Nephron (organoid): ENCODE measurements at regions not wholly inside any gene's neighbourhood (a gene's known extent, or its start where the extent isn't known, plus 50 kb on each side); places are given as distances from the start of the nearest gene placed in this dataset.

Source experiments
- H3K27ac Mint-ChIP-seq, 3 experiments: 2 replicates each; pipeline ENCODE4 v1.8.0; 2020; ENCODE audit warnings: mixed read lengths in 3 of 3, mild to moderate bottlenecking in 2 of 3, moderate library complexity in 1 of 3
- H3K27me3 Mint-ChIP-seq: 2 replicates; pipeline ENCODE4 v1.8.0; 2021; ENCODE audit warnings: low read depth, mild to moderate bottlenecking, moderate library complexity, mixed read lengths
- H3K36me3 Mint-ChIP-seq: 2 replicates; pipeline ENCODE4 v1.8.0; 2020; ENCODE audit warnings: low read depth, mixed read lengths
- H3K4me1 Mint-ChIP-seq: 2 replicates; pipeline ENCODE4 v1.8.0; 2020; ENCODE audit warnings: mixed read lengths
- H3K4me3 Mint-ChIP-seq, 3 experiments: 2 replicates each; pipeline ENCODE4 v1.8.0; 2020; ENCODE audit warnings: mild to moderate bottlenecking in 3 of 3, mixed read lengths in 3 of 3, moderate library complexity in 2 of 3
- H3K9me3 Mint-ChIP-seq: 2 replicates; pipeline ENCODE4 v1.8.0; 2020; ENCODE audit warnings: mixed read lengths
- CTCF ChIP-seq, 3 experiments: fragments of 200-600 bp; sonication (generic); IDR thresholded peaks; one replicate each; pipeline ENCODE4 v1.5.0; 2021; ENCODE audit warnings: antibody characterized with exemption in 3 of 3; ENCODE audit not compliant: unreplicated experiment in 3 of 3

GRCh38 chr14:55908106-55908505, 210.1 kb upstream of the PELI2 start:
- no peaks in the 10 kb centered on the region for H3K36me3 Mint-ChIP-seq
- H3K4me3 Mint-ChIP-seq: no peak overlapping the region
- TF ChIP-seq CTCF (IDR thresholded peaks at IDR 0.05; ENCODE audit: unreplicated experiment in 3 of 3): no peak
- H3K4me1 Mint-ChIP-seq: no peaks in the 10 kb centered on the region
- H3K27ac Mint-ChIP-seq: no peak overlapping the region
- H3K27me3 Mint-ChIP-seq: no peaks in the 10 kb centered on the region
- no peaks in the 10 kb centered on the region for H3K9me3 Mint-ChIP-seq

GRCh38 chr14:55909879-55910278, 208.3 kb upstream of the PELI2 start:
- H3K27ac Mint-ChIP-seq: no peak overlapping the region
- H3K4me1 Mint-ChIP-seq: no peaks in the 10 kb centered on the region
- H3K9me3 Mint-ChIP-seq: no peaks in the 10 kb centered on the region
- H3K27me3 Mint-ChIP-seq: no peaks in the 10 kb centered on the region
- TF ChIP-seq CTCF (IDR thresholded peaks at IDR 0.05; ENCODE audit: unreplicated experiment in 3 of 3): no peak
- no peaks in the 10 kb centered on the region for H3K36me3 Mint-ChIP-seq
- no peak overlapping the region for H3K4me3 Mint-ChIP-seq

- Mint-ChIP-seq H3K27me3 (no peaks in the 10 kb centered on the region), H3K9me3 (no peaks in the 10 kb centered on the region), H3K4me3 (no peak overlapping the region), H3K36me3 (no peaks in the 10 kb centered on the region), H3K4me1 (no peaks in the 10 kb centered on the region), H3K27ac (no peak overlapping the region)
- no peak for TF ChIP-seq CTCF (IDR thresholded peaks at IDR 0.05; ENCODE audit: unreplicated experiment in 3 of 3)
Measured at GRCh38 chr14:55910601-55911243, 207.5 kb upstream of the PELI2 start.

- Mint-ChIP-seq H3K4me3 (no peak overlapping the region), H3K27ac (no peak overlapping the region), H3K36me3 (no peaks in the 10 kb centered on the region), H3K4me1 (no peaks in the 10 kb centered on the region), H3K9me3 (peaks cover 3% of the 10 kb centered on the region), H3K27me3 (no peaks in the 10 kb centered on the region)
- no peak for TF ChIP-seq CTCF (IDR thresholded peaks at IDR 0.05; ENCODE audit: unreplicated experiment in 3 of 3)
Measured at GRCh38 chr14:55911776-55912175, 206.4 kb upstream of the PELI2 start.

- no peak overlapping the region for H3K4me3 Mint-ChIP-seq
- H3K36me3 Mint-ChIP-seq: no peaks in the 10 kb centered on the region
- no peak overlapping the region for H3K27ac Mint-ChIP-seq
- no peaks in the 10 kb centered on the region for H3K4me1 Mint-ChIP-seq
- no peak for TF ChIP-seq CTCF (IDR thresholded peaks at IDR 0.05; ENCODE audit: unreplicated experiment in 3 of 3)
- H3K27me3 Mint-ChIP-seq: no peaks in the 10 kb centered on the region
- peaks cover 3% of the 10 kb centered on the region for H3K9me3 Mint-ChIP-seq
Measured at GRCh38 chr14:55912344-55912743, 205.9 kb upstream of the PELI2 start.

GRCh38 chr14:55913324-55914025, 204.7 kb upstream of the PELI2 start:
- Mint-ChIP-seq H3K4me1 (no peaks in the 10 kb centered on the region), H3K4me3 (no peak overlapping the region), H3K27me3 (no peaks in the 10 kb centered on the region), H3K27ac (no peak overlapping the region), H3K9me3 (peaks cover 3% of the 10 kb centered on the region), H3K36me3 (no peaks in the 10 kb centered on the region)
- TF ChIP-seq CTCF (IDR thresholded peaks at IDR 0.05; ENCODE audit: unreplicated experiment in 3 of 3): no peak
